Endodermal cell (in vitro differentiated cells): ENCODE measurements at regions not wholly inside any gene's neighbourhood (a gene's known extent, or its start where the extent isn't known, plus 50 kb on each side); places are given as distances from the start of the nearest gene placed in this dataset.

Experiments
- DNase-seq: peaks from one replicate; pipeline ENCODE4 v3.0.0-alpha.2; 2017
- H3K27ac ChIP-seq: 2 replicates; pipeline ENCODE4 v1.5.1; 2013; ENCODE audit warnings: mild to moderate bottlenecking, low read depth, low read length, moderate library complexity
- H3K27me3 ChIP-seq: 2 replicates; pipeline ENCODE4 v1.6.1; 2013; ENCODE audit warnings: mild to moderate bottlenecking, low read length, moderate library complexity; ENCODE audit not compliant: insufficient read depth, control insufficient read depth, poor library complexity, severe bottlenecking
- H3K36me3 ChIP-seq: 2 replicates; pipeline ENCODE4 v1.7.0; 2013; ENCODE audit warnings: mild to moderate bottlenecking, low read length, moderate library complexity; ENCODE audit not compliant: control insufficient read depth, insufficient read depth
- H3K4me1 ChIP-seq: one replicate; pipeline ENCODE4 v1.7.0; 2013; ENCODE audit warnings: low read length; ENCODE audit not compliant: control insufficient read depth, insufficient read depth
- H3K4me3 ChIP-seq: 2 replicates; pipeline ENCODE4 v1.5.1; 2013; ENCODE audit warnings: mild to moderate bottlenecking, low read length, moderate library complexity
- H3K9ac ChIP-seq: 2 replicates; pipeline ENCODE4 v1.6.1; 2013; ENCODE audit warnings: mild to moderate bottlenecking, low read length, moderate library complexity; ENCODE audit not compliant: poor library complexity, severe bottlenecking; ENCODE audit errors: extremely low read depth
- H3K9me3 ChIP-seq: 2 replicates; pipeline ENCODE4 v1.6.1; 2013; ENCODE audit warnings: mild to moderate bottlenecking, low read length, moderate library complexity; ENCODE audit not compliant: control insufficient read depth
- H3K27ac Mint-ChIP-seq: 2 replicates; pipeline ENCODE4 v1.8.0; 2020; ENCODE audit warnings: mixed read lengths
- H3K27me3 Mint-ChIP-seq: 2 replicates; pipeline ENCODE4 v1.8.0; 2021; ENCODE audit warnings: mild to moderate bottlenecking, mixed read lengths; ENCODE audit not compliant: insufficient read depth
- H3K36me3 Mint-ChIP-seq: 2 replicates; pipeline ENCODE4 v1.8.0; 2020; ENCODE audit warnings: low read depth, mixed read lengths
- H3K4me1 Mint-ChIP-seq: 2 replicates; pipeline ENCODE4 v1.8.0; 2020; ENCODE audit warnings: mixed read lengths
- H3K4me3 Mint-ChIP-seq: 2 replicates; pipeline ENCODE4 v1.8.0; 2020; ENCODE audit warnings: mild to moderate bottlenecking, moderate library complexity, mixed read lengths
- H3K9me3 Mint-ChIP-seq: 2 replicates; pipeline ENCODE4 v1.8.0; 2020; ENCODE audit warnings: mild to moderate bottlenecking, mixed read lengths
- CTCF ChIP-seq: fragments of 200-600 bp; sonication (generic); conservative IDR thresholded peaks from 2 replicates; pipeline ENCODE4 v1.5.0; 2021; ENCODE audit warnings: antibody characterized with exemption, mild to moderate bottlenecking
- WGBS, 2 experiments: methylation state at CpG; one replicate each; pipeline versions ENCODE4 v1.1.5 to v1.1.7; 2013; ENCODE audit warnings: missing lambda C conversion rate in 2 of 2, mixed read lengths in 1 of 2; ENCODE audit not compliant: insufficient coverage in 1 of 2, insufficient read length in 1 of 2; 5-methylcytosine and 5-hydroxymethylcytosine counted together

- no peaks in the 10 kb centered on the region for H3K9me3 ChIP-seq
- WGBS, 2 experiments, result 88 to 95% methylated on average over 6 to 7 of the region's 7 CpGs
- peaks cover 3% of the 10 kb centered on the region for H3K4me1 Mint-ChIP-seq
- no peak overlapping the region for H3K4me3 Mint-ChIP-seq
- no peak overlapping the region for H3K27ac ChIP-seq
- no peaks in the 10 kb centered on the region for H3K27me3 ChIP-seq
- peaks cover 18% of the 10 kb centered on the region for H3K27me3 Mint-ChIP-seq
- no peaks in the 10 kb centered on the region for H3K36me3 ChIP-seq
- H3K36me3 Mint-ChIP-seq, result no peaks in the 10 kb centered on the region
- no peaks in the 10 kb centered on the region for H3K9me3 Mint-ChIP-seq
- no peak overlapping the region for H3K4me3 ChIP-seq
- TF ChIP-seq CTCF, result no peak
- H3K9ac ChIP-seq, result no peak overlapping the region
- H3K27ac Mint-ChIP-seq, result no peak overlapping the region
- H3K4me1 ChIP-seq, result no peaks in the 10 kb centered on the region
- DNase-seq, result no peak
These were observed 136.6 kb upstream of the GLI2 start for GRCh38 chr2:120599072-120599471.

GRCh38 chr2:120599656-120600055 lies 136.0 kb upstream of the GLI2 start:
- H3K36me3 Mint-ChIP-seq, result no peaks in the 10 kb centered on the region
- Histone ChIP-seq H3K4me3 (no peak overlapping the region), H3K27me3 (no peaks in the 10 kb centered on the region), H3K9me3 (no peaks in the 10 kb centered on the region), H3K9ac (no peak overlapping the region), H3K36me3 (no peaks in the 10 kb centered on the region), H3K4me1 (no peaks in the 10 kb centered on the region), H3K27ac (no peak overlapping the region)
- H3K4me3 Mint-ChIP-seq, result no peak overlapping the region
- peaks cover 3% of the 10 kb centered on the region for H3K4me1 Mint-ChIP-seq
- H3K27ac Mint-ChIP-seq, result no peak overlapping the region
- peaks cover 17% of the 10 kb centered on the region for H3K27me3 Mint-ChIP-seq
- 78 to 90% methylated on average over 4 to 7 of the region's 7 CpGs for WGBS, 2 experiments
- no peaks in the 10 kb centered on the region for H3K9me3 Mint-ChIP-seq
- DNase-seq, result no peak
- no peak for TF ChIP-seq CTCF

- peaks cover 14% of the 10 kb centered on the region for H3K27me3 Mint-ChIP-seq
- Histone ChIP-seq H3K4me1 (no peaks in the 10 kb centered on the region), H3K9ac (no peak overlapping the region), H3K36me3 (no peaks in the 10 kb centered on the region), H3K9me3 (no peaks in the 10 kb centered on the region), H3K4me3 (no peak overlapping the region), H3K27ac (no peak overlapping the region), H3K27me3 (no peaks in the 10 kb centered on the region)
- H3K4me1 Mint-ChIP-seq, result peaks cover 3% of the 10 kb centered on the region
- H3K36me3 Mint-ChIP-seq, result no peaks in the 10 kb centered on the region
- TF ChIP-seq CTCF, result no peak
- H3K9me3 Mint-ChIP-seq, result no peaks in the 10 kb centered on the region
- no peak for DNase-seq
- H3K4me3 Mint-ChIP-seq, result no peak overlapping the region
- no peak overlapping the region for H3K27ac Mint-ChIP-seq
- WGBS, 2 experiments, result 88 to 94% methylated on average over 4 to 7 of the region's 7 CpGs
These were observed 135.3 kb upstream of the GLI2 start for GRCh38 chr2:120600335-120600734.
